ENCODE measurements at regions not wholly inside any gene's neighbourhood (a gene's known extent, or its start where the extent isn't known, plus 50 kb on each side); places are given as distances from the start of the nearest gene placed in this dataset.

GRCh38 chr1:232267837-232268598 lies 361.9 kb downstream of the SIPA1L2 start:
- Mint-ChIP-seq H3K9me3 (no peaks in the 10 kb centered on the region), H3K4me3 (no peak overlapping the region), H3K36me3 (no peaks in the 10 kb centered on the region), H3K27me3 (peaks cover 5% of the 10 kb centered on the region), H3K27ac (no peak overlapping the region), H3K4me1 (no peaks in the 10 kb centered on the region)

- H3K9me3 Mint-ChIP-seq = no peaks in the 10 kb centered on the region
- H3K4me1 Mint-ChIP-seq = no peaks in the 10 kb centered on the region
- H3K36me3 Mint-ChIP-seq = no peaks in the 10 kb centered on the region
- no peak overlapping the region for H3K4me3 Mint-ChIP-seq
- H3K27me3 Mint-ChIP-seq = peaks cover 2% of the 10 kb centered on the region
- H3K27ac Mint-ChIP-seq = no peak overlapping the region
These were observed 362.7 kb downstream of the SIPA1L2 start for GRCh38 chr1:232267092-232267836.

GRCh38 chr1:232263452-232263851 lies 366.5 kb downstream of the SIPA1L2 start:
- H3K27ac Mint-ChIP-seq = no peak overlapping the region
- peaks cover 7% of the 10 kb centered on the region for H3K27me3 Mint-ChIP-seq
- no peaks in the 10 kb centered on the region for H3K36me3 Mint-ChIP-seq
- no peaks in the 10 kb centered on the region for H3K4me1 Mint-ChIP-seq
- no peak overlapping the region for H3K4me3 Mint-ChIP-seq
- no peaks in the 10 kb centered on the region for H3K9me3 Mint-ChIP-seq

- Mint-ChIP-seq H3K27me3 (peaks cover 9% of the 10 kb centered on the region), H3K36me3 (no peaks in the 10 kb centered on the region), H3K27ac (no peak overlapping the region), H3K4me3 (no peak overlapping the region), H3K9me3 (no peaks in the 10 kb centered on the region), H3K4me1 (no peaks in the 10 kb centered on the region)
These were observed 366.9 kb downstream of the SIPA1L2 start for GRCh38 chr1:232262991-232263390.

- Mint-ChIP-seq H3K9me3 (no peaks in the 10 kb centered on the region), H3K27ac (no peak overlapping the region), H3K4me1 (no peaks in the 10 kb centered on the region), H3K27me3 (peaks cover 10% of the 10 kb centered on the region), H3K4me3 (no peak overlapping the region), H3K36me3 (no peaks in the 10 kb centered on the region)
These were observed 369.1 kb downstream of the SIPA1L2 start for GRCh38 chr1:232260861-232261260.

- H3K27me3 Mint-ChIP-seq = peaks cover 10% of the 10 kb centered on the region
- no peaks in the 10 kb centered on the region for H3K9me3 Mint-ChIP-seq
- no peaks in the 10 kb centered on the region for H3K4me1 Mint-ChIP-seq
- H3K27ac Mint-ChIP-seq = no peak overlapping the region
- no peak overlapping the region for H3K4me3 Mint-ChIP-seq
- H3K36me3 Mint-ChIP-seq = no peaks in the 10 kb centered on the region
These were observed 369.9 kb downstream of the SIPA1L2 start for GRCh38 chr1:232260045-232260444.

- Mint-ChIP-seq H3K4me3 (no peak overlapping the region), H3K4me1 (no peaks in the 10 kb centered on the region), H3K27ac (no peak overlapping the region), H3K36me3 (no peaks in the 10 kb centered on the region), H3K9me3 (no peaks in the 10 kb centered on the region), H3K27me3 (peaks cover 12% of the 10 kb centered on the region)
These were observed 370.6 kb downstream of the SIPA1L2 start for GRCh38 chr1:232259333-232259732.

- no peaks in the 10 kb centered on the region for H3K9me3 Mint-ChIP-seq
- H3K36me3 Mint-ChIP-seq = no peaks in the 10 kb centered on the region
- H3K4me3 Mint-ChIP-seq = no peak overlapping the region
- peaks cover 24% of the 10 kb centered on the region for H3K27me3 Mint-ChIP-seq
- no peaks in the 10 kb centered on the region for H3K4me1 Mint-ChIP-seq
- H3K27ac Mint-ChIP-seq = no peak overlapping the region
These were observed 377.3 kb downstream of the SIPA1L2 start for GRCh38 chr1:232252546-232253118.

GRCh38 chr1:232250838-232251237 lies 379.1 kb downstream of the SIPA1L2 start:
- Mint-ChIP-seq H3K27me3 (peaks cover 28% of the 10 kb centered on the region), H3K36me3 (no peaks in the 10 kb centered on the region), H3K9me3 (no peaks in the 10 kb centered on the region), H3K4me3 (no peak overlapping the region), H3K27ac (no peak overlapping the region), H3K4me1 (no peaks in the 10 kb centered on the region)

- no peaks in the 10 kb centered on the region for H3K9me3 Mint-ChIP-seq
- H3K27me3 Mint-ChIP-seq = peaks cover 28% of the 10 kb centered on the region
- no peak overlapping the region for H3K27ac Mint-ChIP-seq
- no peak overlapping the region for H3K4me3 Mint-ChIP-seq
- H3K36me3 Mint-ChIP-seq = no peaks in the 10 kb centered on the region
- H3K4me1 Mint-ChIP-seq = no peaks in the 10 kb centered on the region
These were observed 379.8 kb downstream of the SIPA1L2 start for GRCh38 chr1:232249861-232250777.

GRCh38 chr1:232249339-232249738 lies 380.6 kb downstream of the SIPA1L2 start:
- H3K27me3 Mint-ChIP-seq = peaks cover 26% of the 10 kb centered on the region
- H3K9me3 Mint-ChIP-seq = no peaks in the 10 kb centered on the region
- no peaks in the 10 kb centered on the region for H3K36me3 Mint-ChIP-seq
- H3K4me1 Mint-ChIP-seq = no peaks in the 10 kb centered on the region
- no peak overlapping the region for H3K27ac Mint-ChIP-seq
- H3K4me3 Mint-ChIP-seq = no peak overlapping the region

- Mint-ChIP-seq H3K9me3 (no peaks in the 10 kb centered on the region), H3K36me3 (no peaks in the 10 kb centered on the region), H3K27me3 (peaks cover 28% of the 10 kb centered on the region), H3K4me1 (no peaks in the 10 kb centered on the region), H3K27ac (no peak overlapping the region), H3K4me3 (no peak overlapping the region)
These were observed 381.6 kb downstream of the SIPA1L2 start for GRCh38 chr1:232248276-232248820.

- no peaks in the 10 kb centered on the region for H3K4me1 Mint-ChIP-seq
- no peak overlapping the region for H3K4me3 Mint-ChIP-seq
- no peak overlapping the region for H3K27ac Mint-ChIP-seq
- H3K9me3 Mint-ChIP-seq = no peaks in the 10 kb centered on the region
- H3K27me3 Mint-ChIP-seq = peaks cover 22% of the 10 kb centered on the region
- H3K36me3 Mint-ChIP-seq = no peaks in the 10 kb centered on the region
These were observed 382.3 kb downstream of the SIPA1L2 start for GRCh38 chr1:232247669-232248068.

GRCh38 chr1:232244426-232244825 lies 385.5 kb downstream of the SIPA1L2 start:
- peaks cover 19% of the 10 kb centered on the region for H3K27me3 Mint-ChIP-seq
- H3K27ac Mint-ChIP-seq = no peak overlapping the region
- no peak overlapping the region for H3K4me3 Mint-ChIP-seq

GRCh38 chr1:232239998-232240397 lies 389.9 kb downstream of the SIPA1L2 start:
- H3K27me3 Mint-ChIP-seq = peaks cover 8% of the 10 kb centered on the region

More at GRCh38 chr1:232244426-232244825, 385.5 kb downstream of the SIPA1L2 start:
- H3K9me3 Mint-ChIP-seq = no peaks in the 10 kb centered on the region
- H3K36me3 Mint-ChIP-seq = no peaks in the 10 kb centered on the region
- no peaks in the 10 kb centered on the region for H3K4me1 Mint-ChIP-seq

More at GRCh38 chr1:232239998-232240397, 389.9 kb downstream of the SIPA1L2 start:
- Mint-ChIP-seq H3K9me3 (no peaks in the 10 kb centered on the region), H3K4me1 (no peaks in the 10 kb centered on the region), H3K27ac (no peak overlapping the region), H3K4me3 (no peak overlapping the region), H3K36me3 (no peaks in the 10 kb centered on the region)

Measured in activated naive CD4-positive, alpha-beta T cell treated with anti-CD3 and anti-CD28 coated beads, Interleukin-2, amount 50 U/mL, for 24 hours (primary cell).